ENCODE measurements at regions not wholly inside any gene's neighbourhood (a gene's known extent, or its start where the extent isn't known, plus 50 kb on each side); places are given as distances from the start of the nearest gene placed in this dataset.

DNA sequence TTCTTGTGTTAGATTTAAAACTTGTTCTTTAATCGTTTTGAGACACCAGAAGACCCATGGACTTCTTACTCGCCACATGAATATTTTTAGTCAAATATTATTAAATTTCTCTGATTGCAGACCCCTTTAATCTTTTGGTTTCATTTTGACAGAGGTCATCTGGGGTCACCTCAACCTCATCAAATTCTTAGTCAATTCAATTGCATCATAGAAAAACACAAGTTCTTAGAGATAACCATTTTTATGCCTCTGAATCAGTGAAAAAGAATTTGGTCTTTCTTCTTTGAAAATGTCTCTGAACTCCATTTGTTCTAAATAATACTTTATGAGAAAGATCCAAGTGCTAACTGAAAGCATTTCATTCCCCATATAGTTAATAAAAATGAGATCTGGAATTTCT, 55.2 kb upstream of the CBLN4 start:
- no peak overlapping the region for H3K27ac ChIP-seq
- no peak for DNase-seq (ENCODE audit: low read depth, low spot score)

DNA sequence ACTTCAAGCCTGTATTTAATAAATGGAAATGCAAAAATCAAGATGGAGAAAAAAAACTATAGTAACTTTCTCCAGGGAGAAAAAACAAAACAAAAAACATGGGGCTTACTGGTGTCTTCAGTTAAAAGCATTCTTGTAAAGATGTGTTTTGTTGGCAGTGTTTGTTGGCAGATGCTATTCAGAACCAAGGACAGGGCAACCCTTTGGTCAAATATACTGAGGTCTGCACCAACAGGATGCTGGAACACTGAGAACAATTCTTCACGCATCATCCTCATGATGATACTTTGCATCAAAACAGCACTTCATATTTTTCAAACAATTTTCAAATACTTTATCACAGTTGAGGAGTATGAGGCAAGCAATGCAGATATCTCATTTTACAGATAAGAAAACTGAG, 63.7 kb upstream of the CBLN4 start:
- no peak for DNase-seq (ENCODE audit: low read depth, low spot score)
- H3K27ac ChIP-seq = no peak overlapping the region

DNA sequence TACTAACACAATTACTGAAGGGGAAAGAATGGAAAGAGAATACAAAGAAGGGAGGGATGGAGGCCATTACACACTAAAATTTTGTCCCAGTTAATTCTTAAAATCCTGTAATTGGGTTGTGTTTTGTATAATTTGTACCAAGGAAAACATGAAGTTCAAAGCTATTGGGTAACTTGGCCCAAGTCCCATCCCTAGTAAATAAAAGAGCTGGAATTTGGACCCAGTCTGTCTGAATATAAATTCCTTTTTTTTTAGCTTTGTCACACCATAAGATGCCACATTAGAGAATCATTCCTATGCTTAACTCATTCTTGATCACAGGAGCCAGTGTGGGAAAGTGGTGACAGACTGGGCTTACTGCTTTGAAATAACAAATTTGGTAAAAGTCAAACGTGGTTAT, 66.8 kb upstream of the CBLN4 start:
- DNase-seq (ENCODE audit: low read depth, low spot score) = no peak
- H3K27ac ChIP-seq = no peak overlapping the region

DNA sequence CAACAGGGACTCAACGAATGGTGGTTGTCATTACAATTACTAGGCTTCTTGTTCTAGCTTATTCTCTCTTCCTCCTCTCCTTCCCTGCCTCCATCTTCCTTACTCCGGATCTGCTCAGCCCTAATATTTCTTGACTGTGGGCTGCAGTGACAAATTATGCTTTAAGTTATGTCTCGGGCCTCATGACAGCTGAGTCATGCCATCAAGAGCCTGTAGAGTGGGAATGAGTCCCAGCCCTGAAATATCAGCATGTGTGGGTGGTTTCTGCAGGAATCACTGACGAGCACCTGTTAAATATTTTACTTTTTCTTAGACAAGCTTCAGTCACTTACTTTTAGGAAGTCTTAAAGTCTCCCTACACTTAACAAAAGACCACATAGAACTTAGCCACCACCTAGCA, 83.1 kb upstream of the CBLN4 start:
- H3K27ac ChIP-seq = no peak overlapping the region
- no peak for DNase-seq (ENCODE audit: low read depth, low spot score)

DNA sequence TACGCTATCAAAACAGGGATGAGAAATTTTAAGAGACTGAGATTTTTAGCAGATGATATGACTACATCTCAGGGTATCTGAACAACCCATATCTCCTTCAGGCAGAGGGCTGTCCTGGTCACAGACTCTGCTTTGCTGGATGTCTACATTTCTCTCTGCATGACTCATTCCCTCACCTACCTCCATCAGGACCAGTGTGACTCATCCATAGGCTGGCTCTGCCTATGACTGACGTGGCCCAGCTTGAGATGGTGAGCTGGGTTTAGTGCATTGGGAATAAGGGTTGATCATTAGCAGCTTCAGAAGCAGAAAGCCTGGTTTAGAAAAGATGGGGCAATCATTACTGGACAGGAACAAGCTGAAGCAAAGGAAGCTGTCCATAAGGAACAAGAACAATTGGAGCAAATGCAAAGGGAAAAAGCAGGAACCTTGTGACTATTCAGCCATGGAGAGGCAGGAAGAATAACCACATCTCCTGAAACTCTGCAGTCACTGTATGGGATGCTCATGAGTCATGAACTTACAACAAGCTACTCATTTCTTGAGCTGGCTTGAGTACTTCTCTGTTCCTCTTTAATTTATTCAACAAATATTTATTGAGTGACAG, 86.4 kb upstream of the CBLN4 start:
- no peak overlapping the region for H3K27ac ChIP-seq
- peak; percentile 24 for DNase-seq (ENCODE audit: low read depth, low spot score)

DNA sequence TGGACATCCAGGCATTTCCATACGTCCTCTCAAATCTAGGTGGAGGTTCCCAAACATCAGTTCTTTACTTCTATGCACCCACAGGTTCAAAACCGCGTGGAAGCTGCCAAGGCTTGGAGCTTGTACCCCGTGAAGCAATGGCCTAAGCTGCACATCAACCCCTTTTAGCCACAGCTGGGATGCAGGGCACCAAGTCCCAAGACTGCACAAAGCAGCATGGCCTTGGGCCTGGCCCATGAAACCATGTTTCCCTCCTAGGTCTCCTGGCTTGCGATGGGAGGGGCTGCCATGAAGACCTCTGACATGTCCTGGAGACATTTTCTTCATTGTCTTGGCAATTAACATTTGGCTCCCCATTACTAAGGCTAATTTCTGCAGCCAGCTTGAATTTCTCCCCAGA, 88.9 kb upstream of the CBLN4 start:
- no peak overlapping the region for H3K27ac ChIP-seq
- no peak for DNase-seq (ENCODE audit: low read depth, low spot score)

DNA sequence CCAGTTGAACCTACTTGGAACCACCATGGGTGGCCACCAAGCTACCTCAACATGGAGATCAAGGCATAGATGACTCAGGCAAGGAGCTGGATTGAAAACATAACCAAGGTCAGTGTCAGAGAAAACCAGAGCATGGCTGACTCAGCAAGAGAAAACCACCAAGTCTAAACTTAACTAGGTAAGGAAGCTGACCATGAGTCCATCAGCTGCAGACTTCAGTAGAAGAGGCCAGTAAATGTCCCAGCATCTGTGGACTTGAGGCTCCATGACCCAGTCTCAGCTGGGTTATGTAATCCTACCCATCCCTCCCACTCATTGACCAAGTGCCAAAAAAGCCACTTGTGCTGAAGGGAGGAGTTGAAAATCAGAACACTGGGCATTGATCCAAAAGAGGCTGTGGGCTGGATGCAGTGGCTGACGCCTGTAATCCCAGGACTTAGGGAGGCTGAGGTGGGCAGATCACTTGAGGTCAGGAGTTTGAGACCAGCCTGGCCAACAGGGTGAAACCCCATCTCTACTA, 93.7 kb upstream of the CBLN4 start:
- no peak for DNase-seq (ENCODE audit: low read depth, low spot score)

DNA sequence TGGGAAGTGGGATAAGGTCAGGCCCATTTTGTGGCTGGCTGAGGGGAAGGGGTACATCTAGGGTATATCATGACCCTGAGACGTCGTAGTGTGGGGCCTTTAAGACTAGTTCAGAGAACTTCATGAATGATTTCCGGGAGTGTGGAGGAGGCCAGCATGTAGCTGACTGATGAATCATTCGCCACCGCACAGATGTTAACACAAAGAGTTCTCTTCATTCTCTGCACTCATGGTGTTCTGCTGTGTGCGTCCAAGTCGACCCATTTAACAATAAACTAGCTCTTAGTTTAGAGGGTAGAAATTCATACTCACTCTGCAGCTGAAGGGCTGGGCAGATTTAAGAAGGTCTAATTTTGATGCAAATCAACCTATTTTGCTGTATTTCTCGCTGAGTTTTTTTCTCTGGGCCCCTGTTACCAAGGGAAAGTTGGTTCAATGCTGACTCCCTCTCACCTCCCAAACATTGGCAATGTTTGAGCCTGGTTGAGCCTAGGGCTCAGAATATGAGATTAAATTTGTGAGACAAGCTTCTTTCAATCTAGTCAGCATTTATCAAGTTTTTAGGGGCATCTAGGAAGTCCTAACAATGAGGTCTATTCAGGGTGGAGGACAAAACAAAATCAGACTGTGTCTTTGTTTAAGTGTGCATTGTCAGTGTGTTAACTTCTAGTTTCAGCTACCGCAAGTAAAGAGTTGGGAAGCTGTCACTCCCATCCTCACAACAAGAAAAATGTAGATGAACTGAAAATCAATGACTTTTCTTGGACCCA, 106.8 kb upstream of the CBLN4 start:
- DNase-seq (ENCODE audit: low read depth, low spot score) = no peak
- no peak overlapping the region for H3K27ac ChIP-seq

More for the DNA sequence above, 93.7 kb upstream of the CBLN4 start:
- H3K27ac ChIP-seq = no peak overlapping the region

DNA sequence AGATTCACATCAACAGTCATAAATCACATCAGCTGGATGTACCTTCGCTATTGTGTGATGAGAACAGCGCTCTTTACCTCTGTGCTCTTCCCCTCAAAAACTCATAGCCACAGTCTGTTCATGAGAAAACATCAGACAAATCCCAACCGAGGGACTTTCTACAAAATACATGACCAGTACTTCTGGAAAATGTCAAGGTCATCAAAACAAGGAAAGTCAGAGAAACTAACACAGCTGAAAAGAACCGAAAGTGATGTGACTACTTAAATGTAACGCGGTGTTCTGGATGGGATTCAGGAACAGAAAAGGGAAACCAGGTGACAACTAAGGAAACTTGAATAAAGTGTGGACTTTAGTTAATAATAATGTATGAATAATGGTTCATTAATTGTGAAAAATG, 112.0 kb upstream of the CBLN4 start:
- no peak for DNase-seq (ENCODE audit: low read depth, low spot score)
- H3K27ac ChIP-seq = no peak overlapping the region

DNA sequence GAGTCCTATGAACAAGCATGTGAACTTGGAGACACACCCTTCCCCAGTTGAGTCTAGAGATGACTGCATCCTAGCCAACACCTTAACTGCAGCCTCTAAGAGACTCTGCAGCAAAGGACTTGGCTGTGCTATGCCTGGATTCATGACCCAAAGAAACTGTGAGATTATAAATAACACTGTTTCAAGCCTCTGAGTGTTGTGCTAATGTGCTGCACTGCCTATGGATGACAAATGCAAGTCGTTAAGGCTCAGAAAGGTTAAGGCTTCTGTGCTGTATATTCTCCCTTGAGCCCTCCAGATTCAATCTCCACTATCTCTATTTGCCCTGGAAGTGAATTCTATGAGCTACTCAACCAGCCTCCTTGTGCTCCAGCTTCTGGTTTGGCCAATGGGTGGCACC, 116.5 kb upstream of the CBLN4 start:
- no peak for DNase-seq (ENCODE audit: low read depth, low spot score)
- H3K27ac ChIP-seq = no peak overlapping the region

DNA sequence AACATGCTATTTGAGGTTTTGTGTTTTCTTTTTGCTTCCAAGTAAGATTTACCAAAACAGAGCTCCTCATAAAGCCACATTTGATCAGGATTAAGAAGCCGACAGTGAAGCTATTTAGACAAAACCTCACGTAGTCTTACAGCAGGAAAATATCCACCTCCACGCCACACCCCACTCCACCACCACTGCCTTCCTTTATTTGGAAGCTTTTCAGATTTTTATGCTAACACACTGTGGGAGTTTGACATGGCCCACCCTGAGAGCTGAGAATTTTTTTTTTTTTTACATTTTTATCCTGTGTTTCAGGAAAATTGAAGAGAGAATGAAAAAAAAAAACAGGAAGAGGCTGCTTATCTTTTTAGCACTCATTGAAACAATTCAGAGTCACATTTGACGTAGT, 104.8 kb upstream of the MC3R start:
- no peak for DNase-seq (ENCODE audit: low read depth, low spot score)
- H3K27ac ChIP-seq = no peak overlapping the region

DNA sequence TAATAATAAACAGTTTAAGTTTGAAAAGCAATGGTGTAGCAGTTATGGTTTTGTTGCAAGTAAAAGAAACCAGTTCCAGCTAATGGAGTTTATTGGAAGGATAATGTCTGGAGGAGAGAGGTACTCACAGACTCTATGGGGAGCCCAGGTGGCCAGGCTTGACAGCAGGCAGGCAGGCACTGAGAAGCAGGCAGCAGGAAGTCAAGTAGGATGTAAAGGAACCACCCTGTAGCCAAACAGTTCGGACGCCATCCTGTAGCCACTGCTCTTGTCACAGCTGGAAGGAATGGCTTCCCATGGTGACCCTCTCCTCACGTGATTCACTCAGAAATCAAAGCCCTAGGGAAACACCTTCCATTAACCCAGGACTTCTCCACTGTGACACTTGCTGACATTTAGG, 96.7 kb upstream of the MC3R start:
- DNase-seq (ENCODE audit: low read depth, low spot score) = no peak
- H3K27ac ChIP-seq = no peak overlapping the region

DNA sequence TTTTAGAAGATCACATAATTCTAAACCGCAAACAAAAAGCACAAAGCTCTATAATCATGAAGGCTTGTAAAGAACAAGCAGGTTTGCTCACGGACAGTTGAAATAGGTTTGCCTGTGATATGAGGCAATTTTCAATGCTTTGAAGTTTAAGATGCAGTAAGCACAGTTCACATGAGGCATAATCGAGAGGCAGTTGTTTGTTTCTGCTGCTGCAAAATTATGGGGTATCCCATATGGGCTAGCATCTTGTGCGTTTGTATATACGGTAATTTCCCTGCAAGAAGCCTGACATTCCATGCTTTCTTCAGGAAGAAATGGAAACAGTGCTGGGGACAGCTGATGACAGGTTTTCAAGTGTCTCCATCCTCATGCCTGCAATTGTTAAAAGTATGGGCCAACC, 94.6 kb upstream of the MC3R start:
- DNase-seq (ENCODE audit: low read depth, low spot score) = no peak
- no peak overlapping the region for H3K27ac ChIP-seq

DNA sequence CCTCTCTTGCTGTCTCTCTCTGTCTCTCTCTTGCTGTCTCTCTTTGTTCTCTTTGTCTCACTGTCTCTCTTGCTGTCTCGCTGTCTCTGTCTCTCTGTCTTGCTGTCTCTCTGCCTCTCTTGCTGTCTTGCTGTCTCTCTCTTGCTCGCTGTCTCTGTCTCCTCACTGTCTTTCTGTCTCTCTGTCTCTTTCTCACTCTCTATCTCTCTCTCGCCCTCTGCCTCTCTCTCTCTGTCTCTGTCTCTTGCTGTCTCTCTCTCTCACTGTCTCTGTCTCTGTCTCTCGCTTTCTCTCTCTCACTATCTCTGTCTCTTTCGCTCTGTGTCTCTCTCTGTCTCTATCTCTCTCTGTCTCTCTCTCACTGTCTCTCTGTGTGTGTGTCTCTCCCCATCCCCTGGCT, 92.9 kb upstream of the MC3R start:
- H3K27ac ChIP-seq = no peak overlapping the region
- DNase-seq (ENCODE audit: low read depth, low spot score) = no peak

DNA sequence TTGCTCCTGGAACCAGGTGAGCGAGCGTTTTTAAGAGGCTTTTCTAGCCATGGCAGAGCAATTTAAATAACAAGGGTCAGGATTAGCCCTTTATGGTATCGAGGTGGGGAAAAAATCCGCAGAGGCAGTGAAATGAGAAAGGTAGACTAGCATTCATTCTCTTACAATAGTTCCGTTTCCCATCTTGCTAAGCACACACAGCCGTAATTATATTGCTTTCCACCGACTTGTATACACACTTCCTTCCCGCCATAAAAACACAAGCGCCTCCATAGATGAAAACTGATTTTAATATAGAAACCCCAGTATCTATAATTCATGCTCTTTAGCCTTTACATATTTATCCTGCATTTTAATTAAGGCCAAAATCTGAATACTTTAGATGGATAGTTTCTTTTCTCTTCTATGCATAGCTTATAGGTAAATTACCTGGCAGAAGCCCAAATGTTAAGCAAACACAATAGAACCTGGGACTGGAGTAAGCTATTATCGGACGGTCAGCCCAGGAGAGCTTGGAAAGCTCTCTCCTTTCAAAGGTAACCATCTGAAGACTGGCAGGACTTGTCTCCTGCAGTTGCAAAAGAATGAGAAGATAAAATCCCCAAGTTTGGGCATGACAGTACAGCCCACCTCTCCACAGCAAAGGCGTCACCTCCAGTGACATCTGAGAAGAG, 90.9 kb upstream of the MC3R start:
- DNase-seq (ENCODE audit: low read depth, low spot score) = no peak
- no peak overlapping the region for H3K27ac ChIP-seq

DNA sequence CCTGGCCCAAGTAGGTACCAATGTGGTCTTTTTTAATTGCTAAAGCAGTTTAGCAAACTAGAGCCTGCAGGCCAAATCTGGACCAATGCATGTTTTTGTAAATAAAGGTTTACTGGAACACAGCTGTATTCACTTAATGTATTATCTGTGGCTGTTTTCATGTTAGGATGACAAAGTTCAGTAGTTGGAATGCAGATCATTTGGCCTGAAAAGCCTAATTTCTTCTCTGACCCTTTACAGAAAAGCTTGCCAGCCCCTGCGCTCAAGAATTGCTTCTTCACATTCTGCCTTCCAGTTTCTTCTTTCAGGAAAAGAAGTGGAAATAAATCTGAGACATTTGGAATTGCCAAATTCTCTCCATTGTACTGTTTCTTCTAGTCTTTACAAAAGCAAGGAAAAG, 90.0 kb upstream of the MC3R start:
- no peak overlapping the region for H3K27ac ChIP-seq
- DNase-seq (ENCODE audit: low read depth, low spot score) = no peak

DNA sequence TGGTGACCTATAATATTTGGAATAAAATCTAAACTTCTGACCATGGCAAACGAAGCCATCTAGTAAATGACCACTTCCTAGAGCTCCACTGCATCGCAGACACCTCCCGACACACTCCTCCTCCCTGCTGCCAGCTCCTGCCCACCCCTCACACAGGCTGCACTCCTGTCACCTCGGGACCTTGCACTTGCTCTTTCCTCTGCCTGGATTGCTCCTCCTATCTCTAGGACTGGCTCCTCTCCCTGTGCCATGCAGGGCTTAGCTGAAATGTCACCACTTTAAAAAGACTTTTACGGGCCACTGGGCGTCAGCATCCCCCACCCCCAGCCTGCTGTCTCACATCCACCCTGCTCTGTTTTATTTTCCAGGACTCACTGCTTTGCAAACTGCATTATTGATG, 87.6 kb upstream of the MC3R start:
- H3K27ac ChIP-seq = no peak overlapping the region
- no peak for DNase-seq (ENCODE audit: low read depth, low spot score)

DNA sequence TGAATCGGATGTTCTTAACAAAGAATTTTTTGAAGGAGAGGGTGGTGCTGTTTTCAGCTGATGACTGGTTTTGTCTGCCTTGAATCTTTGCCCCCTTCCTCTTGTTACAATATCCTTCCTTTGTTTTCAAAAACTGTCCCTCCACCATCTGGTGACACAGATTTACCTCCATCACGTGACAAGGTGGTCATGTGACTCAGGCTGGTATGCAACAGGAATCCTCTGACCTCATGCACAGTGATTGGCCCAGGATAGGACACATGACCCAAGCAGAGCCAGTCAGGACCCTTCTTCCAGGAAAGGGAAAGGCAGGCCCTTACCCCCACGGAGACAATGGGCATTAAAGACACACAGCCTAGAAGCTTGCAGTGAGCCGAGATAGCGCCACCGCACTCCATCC, 84.7 kb upstream of the MC3R start:
- DNase-seq (ENCODE audit: low read depth, low spot score) = no peak
- H3K27ac ChIP-seq = no peak overlapping the region

DNA sequence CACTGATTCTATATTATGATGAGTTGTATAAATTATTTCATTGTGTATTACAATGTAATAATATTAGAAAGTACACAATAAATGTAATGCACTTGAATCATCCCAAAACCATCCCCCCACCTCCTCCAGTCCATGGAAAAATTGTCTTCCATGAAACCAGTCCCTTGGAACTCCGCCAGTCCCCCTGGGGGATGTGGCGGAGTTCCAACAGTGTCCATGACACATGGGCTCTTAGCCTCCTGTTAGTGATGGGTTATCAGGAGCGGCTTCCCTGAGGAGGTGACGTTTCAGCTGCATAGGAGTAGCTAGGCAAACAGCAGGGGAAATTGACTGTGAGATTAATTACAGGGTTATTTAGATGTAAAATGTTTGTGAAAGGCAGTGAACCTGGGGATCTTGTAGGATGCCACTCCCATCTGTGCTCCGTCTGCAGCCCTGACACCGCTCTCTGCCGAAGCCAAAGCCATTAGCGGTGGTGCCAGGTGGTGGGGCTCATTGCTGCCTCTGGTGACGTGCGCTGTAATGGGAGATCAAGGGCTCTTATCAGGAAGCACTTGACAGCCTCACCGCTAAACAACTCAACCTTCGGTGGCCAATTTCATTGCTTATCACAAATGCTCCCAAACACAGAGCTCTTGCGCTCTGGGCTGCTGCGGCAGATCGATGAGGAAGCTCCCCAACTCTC, 81.6 kb upstream of the MC3R start:
- no peak for DNase-seq (ENCODE audit: low read depth, low spot score)
- H3K27ac ChIP-seq = no peak overlapping the region

DNA sequence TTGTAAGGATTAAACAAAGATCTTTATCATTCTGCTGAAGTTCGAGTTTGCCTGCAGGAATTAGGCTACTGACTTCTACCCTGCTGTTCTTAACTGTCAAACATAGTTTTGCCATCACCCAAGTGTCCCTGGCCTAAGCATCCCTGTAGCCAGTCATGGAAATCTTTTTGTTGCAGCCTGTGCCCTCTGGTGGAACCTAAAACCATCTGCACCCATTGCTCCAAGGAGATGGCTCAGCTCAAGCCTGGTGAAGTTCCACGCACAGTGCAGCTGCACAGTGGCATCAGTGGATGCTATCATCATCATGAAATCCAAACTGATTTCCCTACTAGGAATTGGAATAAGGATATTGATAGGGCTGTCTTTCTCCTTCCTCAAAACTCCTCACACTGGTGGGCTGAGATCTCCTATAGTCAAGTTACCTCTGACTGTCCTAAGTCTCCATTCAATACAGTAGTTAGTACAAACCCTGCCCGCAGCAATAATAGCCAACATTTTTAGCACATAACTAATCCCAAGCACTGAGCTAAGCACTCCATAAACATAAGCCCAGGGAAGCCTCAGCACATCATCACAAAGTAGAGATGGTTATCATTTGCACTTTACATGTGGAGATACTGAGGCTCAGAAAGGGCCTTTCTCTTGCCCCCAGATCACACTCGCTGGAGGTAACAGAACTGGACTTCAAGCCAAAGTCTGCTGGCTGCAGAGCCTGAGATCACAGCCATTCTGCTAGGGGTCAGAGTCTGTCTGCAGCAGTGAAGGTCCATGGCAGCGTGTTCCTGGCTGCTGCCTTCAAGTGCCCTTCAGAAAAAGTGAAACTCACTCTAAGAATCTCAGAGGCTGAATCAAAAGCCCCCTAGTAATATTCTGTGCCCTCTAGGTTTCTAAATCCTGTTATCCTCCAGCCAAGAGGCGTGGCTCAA, 77.2 kb upstream of the MC3R start:
- no peak for DNase-seq (ENCODE audit: low read depth, low spot score)
- no peak overlapping the region for H3K27ac ChIP-seq

Data from epithelial cell of prostate (primary cell).